Adipocyte (in vitro differentiated cells): ENCODE measurements at regions not wholly inside any gene's neighbourhood (a gene's known extent, or its start where the extent isn't known, plus 50 kb on each side); places are given as distances from the start of the nearest gene placed in this dataset.

Source experiments
- DNase-seq: peaks from one replicate; pipeline ENCODE4 v3.0.0-alpha.2; 2015; ENCODE audit warnings: low read depth
- H3K27me3 ChIP-seq: replicated peaks from 2 replicates; pipeline ENCODE4 v1.7.0; 2013; ENCODE audit warnings: mild to moderate bottlenecking, low read length, moderate library complexity; ENCODE audit not compliant: control insufficient read depth, insufficient read depth
- H3K36me3 ChIP-seq: 2 replicates; pipeline ENCODE4 v1.7.0; 2013; ENCODE audit warnings: low read length, mild to moderate bottlenecking, moderate library complexity; ENCODE audit not compliant: control insufficient read depth, insufficient read depth, severe bottlenecking
- H3K4me1 ChIP-seq: 2 replicates; pipeline ENCODE4 v1.7.0; 2013; ENCODE audit warnings: mild to moderate bottlenecking, low read length, moderate library complexity; ENCODE audit not compliant: control insufficient read depth, insufficient read depth
- H3K4me3 ChIP-seq: 2 replicates; pipeline ENCODE4 v1.7.0; 2013; ENCODE audit warnings: mild to moderate bottlenecking, low read length, moderate library complexity
- H3K9ac ChIP-seq: 2 replicates; pipeline ENCODE4 v1.7.0; 2013; ENCODE audit warnings: mild to moderate bottlenecking, low read length, moderate library complexity
- H3K9me3 ChIP-seq: 2 replicates; pipeline ENCODE4 v1.7.0; 2013; ENCODE audit warnings: mild to moderate bottlenecking, low read length, moderate library complexity; ENCODE audit not compliant: control insufficient read depth

DNA sequence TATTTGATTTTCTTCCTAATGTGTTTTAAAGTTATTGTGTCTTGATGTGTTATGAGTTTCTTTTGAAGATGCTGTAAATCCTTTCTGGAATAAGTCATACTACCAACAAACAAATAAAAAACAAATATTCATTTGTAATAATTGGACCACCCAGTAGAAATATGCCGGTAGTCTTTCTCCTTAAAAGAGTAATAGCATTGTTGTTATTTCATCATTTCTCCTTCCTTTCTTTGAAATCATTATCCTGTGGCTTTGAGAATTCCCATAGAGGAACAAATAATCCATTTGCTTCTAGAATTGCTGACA is 169.4 kb downstream of the NNT start:
- H3K27me3 ChIP-seq: no peaks in the 10 kb centered on the region
- H3K4me3 ChIP-seq: no peak overlapping the region
- H3K4me1 ChIP-seq: peaks cover 34% of the 10 kb centered on the region
- no peak overlapping the region for H3K9ac ChIP-seq
- no peaks in the 10 kb centered on the region for H3K36me3 ChIP-seq
- no peaks in the 10 kb centered on the region for H3K9me3 ChIP-seq
- DNase-seq: no peak

DNA sequence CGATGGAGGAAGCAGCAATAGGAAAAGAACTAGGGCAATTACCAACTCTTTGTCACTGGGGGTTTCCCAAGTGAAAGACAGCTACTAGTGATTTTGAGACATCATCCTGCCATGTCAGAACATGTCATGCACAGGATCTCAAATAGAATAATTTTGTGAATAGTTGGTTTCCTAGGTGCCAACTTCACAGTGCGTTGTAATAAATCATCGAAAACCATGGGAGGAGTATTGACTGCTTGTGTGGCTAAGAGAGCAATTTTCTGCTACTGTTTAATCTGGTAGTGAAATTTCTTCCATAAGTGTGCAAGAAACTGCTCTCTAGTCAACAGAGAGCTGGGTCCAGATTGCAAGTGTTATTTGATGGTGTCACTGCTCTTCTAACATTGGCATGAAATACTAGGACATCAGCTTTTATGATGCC is 168.6 kb downstream of the NNT start:
- no peaks in the 10 kb centered on the region for H3K27me3 ChIP-seq
- H3K9ac ChIP-seq: no peak overlapping the region
- no peaks in the 10 kb centered on the region for H3K36me3 ChIP-seq
- peaks cover 34% of the 10 kb centered on the region for H3K4me1 ChIP-seq
- no peak overlapping the region for H3K4me3 ChIP-seq
- H3K9me3 ChIP-seq: no peaks in the 10 kb centered on the region
- no peak for DNase-seq

DNA sequence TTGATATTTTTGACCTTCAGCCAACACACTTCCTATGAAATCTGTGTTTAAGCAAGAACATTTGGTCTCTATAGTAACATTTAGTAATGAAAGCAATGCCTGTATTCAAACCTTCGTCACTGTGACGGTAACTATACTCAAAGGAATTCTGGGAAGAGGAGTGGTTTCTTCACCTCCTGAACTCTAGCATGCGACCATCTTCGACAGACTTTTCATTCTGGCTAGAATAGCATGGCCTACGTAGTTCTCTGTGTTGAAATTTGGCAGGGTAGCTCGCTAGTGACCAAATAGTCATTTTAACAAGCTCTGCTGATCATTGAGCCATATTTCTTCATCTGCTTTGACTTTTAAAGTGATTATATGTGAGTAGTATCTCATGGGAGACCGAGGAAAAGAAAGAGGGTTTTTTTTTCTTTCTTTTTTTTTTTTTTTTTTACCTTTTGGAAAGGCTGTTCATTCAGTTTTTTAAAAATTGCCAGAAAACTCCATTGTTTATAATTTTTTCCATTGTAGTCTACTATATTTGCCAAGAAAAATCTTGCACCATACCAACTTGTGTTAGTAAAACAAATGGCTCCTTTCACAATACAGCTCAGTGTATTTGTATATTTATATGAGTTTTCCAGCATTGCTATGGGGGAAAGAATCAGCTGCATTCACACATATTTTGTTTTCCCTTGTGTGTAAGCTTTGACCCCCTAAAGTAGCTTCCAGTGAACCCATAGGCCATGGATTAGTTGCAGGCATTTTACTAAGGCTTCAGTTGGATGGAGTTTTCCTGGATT is 166.8 kb downstream of the NNT start:
- DNase-seq: peak; percentile 91
- Histone ChIP-seq H3K27me3 (no peaks in the 10 kb centered on the region), H3K4me3 (peak overlapping the region; percentile 58), H3K36me3 (no peaks in the 10 kb centered on the region), H3K9ac (no peak overlapping the region), H3K9me3 (no peaks in the 10 kb centered on the region), H3K4me1 (peaks cover 34% of the 10 kb centered on the region)
